Psoas muscle (tissue), 7 donors: ENCODE measurements at regions not wholly inside any gene's neighbourhood (a gene's known extent, or its start where the extent isn't known, plus 50 kb on each side); places are given as distances from the start of the nearest gene placed in this dataset.

Experiments
- ATAC-seq, 4 donors: fragments of 200-7000 bp; cut with Tn5 transposase; one replicate each; pipeline ENCODE4 v1.9.1; 2020; ENCODE audit warnings: moderate library complexity in 3 of 4, mild to moderate bottlenecking in 2 of 4
- DNase-seq, 2 donors: peaks; one replicate each; pipeline ENCODE4 v3.0.0-alpha.2; 2020
- H3K27ac ChIP-seq: fragments of 200-600 bp; one replicate; pipeline ENCODE4 v1.8.0; 2022
- H3K27me3 ChIP-seq, 3 donors: fragments of 200-600 bp in 1 of 3; one replicate each; pipeline versions ENCODE4 v1.6.1 to v1.8.0; 2013 to 2022; ENCODE audit warnings: low read length in 2 of 3, mild to moderate bottlenecking in 2 of 3, moderate library complexity in 1 of 3; ENCODE audit not compliant: insufficient read depth in 3 of 3
- H3K36me3 ChIP-seq, 2 donors: fragments of 200-600 bp in 1 of 2; one replicate each; pipeline versions ENCODE4 v1.6.1 to v1.8.0; 2013 to 2022; ENCODE audit warnings: low read depth in 1 of 2, mild to moderate bottlenecking in 1 of 2, moderate library complexity in 1 of 2; ENCODE audit not compliant: insufficient read depth in 1 of 2
- H3K4me1 ChIP-seq: fragments of 200-600 bp; one replicate; pipeline ENCODE4 v1.8.0; 2022
- H3K4me3 ChIP-seq: fragments of 200-600 bp; one replicate; pipeline ENCODE4 v1.8.0; 2022; ENCODE audit warnings: mild to moderate bottlenecking
- H3K9me3 ChIP-seq: fragments of 200-600 bp; one replicate; pipeline ENCODE4 v1.8.0; 2022
- CTCF ChIP-seq: fragments of 200-600 bp; IDR thresholded peaks from one replicate; pipeline ENCODE4 v1.8.0; 2022; ENCODE audit warnings: antibody characterized with exemption
- WGBS, 3 donors: extraction: QIAGEN DNeasy Blood & Tissue Kit; methylation state at CpG; one replicate each; pipeline versions ENCODE4 v1.1.6 to v1.1.7; 2013; 5-methylcytosine and 5-hydroxymethylcytosine counted together
- intact Hi-C, 2 donors: fragments of 100-400 bp; cut with DNase I; formaldehyde crosslinking; loops; one replicate each; pipeline versions ENCODE4 v1.11.0 to v1.14.2; 2022
- donor health status: healthy with polysubstance abuse.
- donor health status: DM: no; HTN: no; CAD: no; lungs with moderate emphysema.
- donor health status: Bipolar disorder and iron deficiency.
- donor health status: healthy.
- donor health status: DM: yes; HTN: yes; CAD: no.
- donor health status: DM: no; HTN: no; CAD: no.
- donor health status: DM: yes; HTN: yes; CAD: no.

DNA sequence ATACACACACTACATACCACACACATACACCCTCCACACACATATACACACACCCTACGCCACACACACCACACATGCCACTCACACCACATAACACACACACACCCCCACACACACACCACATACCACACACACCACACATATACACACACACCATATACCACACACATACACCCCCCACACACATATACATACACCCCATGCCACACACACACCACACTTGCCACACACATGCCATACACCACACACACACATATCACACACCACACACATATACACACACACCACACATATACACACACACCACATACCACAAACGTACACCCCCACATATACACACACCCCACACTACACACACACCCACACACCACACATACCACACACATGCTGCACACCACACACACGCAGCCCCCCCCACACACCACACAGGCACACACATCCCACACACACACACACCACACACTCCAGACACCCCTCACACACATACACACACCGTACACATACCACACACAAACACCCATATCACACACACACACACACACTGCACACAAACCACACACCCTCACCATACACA lies 76.7 kb upstream of the TMPRSS2 start:
- no peak for TF ChIP-seq CTCF
- no peak overlapping the region for H3K4me3 ChIP-seq
- ATAC-seq (no peak), DNase-seq (no peak)
- H3K36me3 ChIP-seq = no peaks in the 10 kb centered on the region
- no peaks in the 10 kb centered on the region for H3K4me1 ChIP-seq
- no peaks in the 10 kb centered on the region for H3K9me3 ChIP-seq
- peaks cover 0 to 8% (median 0%) of the 10 kb centered on the region in 3 donors for H3K27me3 ChIP-seq
- no peak overlapping the region for H3K27ac ChIP-seq
- 92 to 97% (median 92%) methylated on average over 4 of the region's 4 CpGs for WGBS, 3 donors
- intact Hi-C loops = no loop called here

DNA sequence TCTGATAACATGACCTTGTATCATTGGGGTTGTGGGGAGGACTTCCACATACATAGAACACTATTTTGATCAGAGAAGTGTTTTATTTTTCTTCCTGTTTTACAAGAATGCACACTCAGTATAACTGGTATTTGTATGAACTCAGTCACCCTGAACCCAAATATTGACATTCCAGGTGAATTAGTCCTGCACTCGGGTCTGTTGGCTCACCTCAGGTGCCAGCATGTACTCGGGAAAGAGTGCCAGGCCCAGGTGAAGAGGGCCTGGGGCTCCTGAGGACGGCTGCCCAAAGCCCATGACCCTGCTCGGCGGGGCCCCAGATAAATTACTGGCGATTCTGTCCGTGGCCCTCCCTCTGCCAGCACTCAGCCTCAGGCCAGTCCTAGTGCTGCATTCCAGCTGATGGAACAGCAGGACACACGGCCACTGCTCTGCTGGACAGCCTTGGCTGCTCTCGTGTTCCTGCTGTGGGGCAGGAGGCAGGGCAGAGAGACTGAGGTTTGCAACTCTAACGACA lies 75.4 kb upstream of the TMPRSS2 start:
- intact Hi-C loops = no loop called here
- WGBS, 3 donors = 39 to 46% (median 40%) methylated on average over 10 of the region's 10 CpGs
- H3K27ac ChIP-seq = no peak overlapping the region
- no peaks in the 10 kb centered on the region for H3K36me3 ChIP-seq
- H3K4me3 ChIP-seq = no peak overlapping the region
- H3K4me1 ChIP-seq = no peaks in the 10 kb centered on the region
- peaks cover 7% of the 10 kb centered on the region for H3K9me3 ChIP-seq
- ATAC-seq (no peak), DNase-seq (no peak)
- H3K27me3 ChIP-seq = peaks cover 0 to 7% (median 0%) of the 10 kb centered on the region in 3 donors
- no peak for TF ChIP-seq CTCF

- Histone ChIP-seq H3K4me3 (no peak overlapping the region), H3K9me3 (peaks cover 11% of the 10 kb centered on the region), H3K27ac (no peak overlapping the region), H3K4me1 (no peaks in the 10 kb centered on the region), H3K36me3 (no peaks in the 10 kb centered on the region), H3K27me3 (peaks cover 0 to 7% (median 0%) of the 10 kb centered on the region in 3 donors)
- intact Hi-C loops = no loop called here
- DNase-seq = no peak
- TF ChIP-seq CTCF = no peak
- WGBS, 3 donors = 85 to 92% (median 88%) methylated on average over 7 of the region's 7 CpGs
- ATAC-seq = no peak
Measured at GRCh38 chr21:41582866-41583265, 74.9 kb upstream of the TMPRSS2 start.

DNA sequence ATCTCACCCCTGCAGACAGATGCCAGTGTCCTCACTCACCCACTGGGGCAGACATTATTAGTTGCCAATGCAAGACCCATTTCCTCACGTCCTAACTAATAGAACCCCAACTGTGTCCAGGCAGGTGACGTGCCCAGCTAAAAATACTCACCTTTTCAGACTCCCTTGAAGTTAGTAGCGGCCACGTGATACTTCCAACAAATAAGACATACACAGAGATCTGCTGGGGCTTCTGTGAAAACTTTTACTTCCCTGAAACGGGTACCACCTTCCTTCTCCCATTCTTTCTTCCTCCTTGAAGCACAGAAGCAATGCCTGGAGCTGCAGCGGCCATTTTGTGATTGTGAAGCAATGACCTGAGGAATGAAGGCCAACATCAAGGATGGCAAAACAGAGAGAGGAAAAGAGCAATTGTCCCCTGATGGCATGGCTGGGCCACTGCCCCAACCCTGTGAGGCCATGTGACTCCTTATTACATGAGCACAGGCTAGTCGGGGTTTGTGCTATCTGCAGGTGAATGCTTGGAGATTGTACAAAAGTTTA lies 74.4 kb upstream of the TMPRSS2 start:
- 84% methylated on average over 7 of the region's 7 CpGs for WGBS, 3 donors
- no peak for ATAC-seq

More for the DNA sequence above, 74.4 kb upstream of the TMPRSS2 start:
- peaks cover 16% of the 10 kb centered on the region for H3K9me3 ChIP-seq
- no peaks in the 10 kb centered on the region for H3K4me1 ChIP-seq
- H3K4me3 ChIP-seq = no peak overlapping the region
- no peaks in the 10 kb centered on the region for H3K36me3 ChIP-seq
- intact Hi-C loops = no loop called here
- no peak for TF ChIP-seq CTCF
- no peak for DNase-seq
- H3K27me3 ChIP-seq = peaks cover 0 to 7% (median 0%) of the 10 kb centered on the region in 3 donors
- no peak overlapping the region for H3K27ac ChIP-seq
